Endodermal cell (in vitro differentiated cells): ENCODE measurements at regions not wholly inside any gene's neighbourhood (a gene's known extent, or its start where the extent isn't known, plus 50 kb on each side); places are given as distances from the start of the nearest gene placed in this dataset.

Experiments
- DNase-seq: peaks from one replicate; pipeline ENCODE4 v3.0.0-alpha.2; 2017
- H3K27ac ChIP-seq: 2 replicates; pipeline ENCODE4 v1.5.1; 2013; ENCODE audit warnings: mild to moderate bottlenecking, low read depth, low read length, moderate library complexity
- H3K27me3 ChIP-seq: 2 replicates; pipeline ENCODE4 v1.6.1; 2013; ENCODE audit warnings: mild to moderate bottlenecking, low read length, moderate library complexity; ENCODE audit not compliant: insufficient read depth, control insufficient read depth, poor library complexity, severe bottlenecking
- H3K36me3 ChIP-seq: 2 replicates; pipeline ENCODE4 v1.7.0; 2013; ENCODE audit warnings: mild to moderate bottlenecking, low read length, moderate library complexity; ENCODE audit not compliant: control insufficient read depth, insufficient read depth
- H3K4me1 ChIP-seq: one replicate; pipeline ENCODE4 v1.7.0; 2013; ENCODE audit warnings: low read length; ENCODE audit not compliant: control insufficient read depth, insufficient read depth
- H3K4me3 ChIP-seq: 2 replicates; pipeline ENCODE4 v1.5.1; 2013; ENCODE audit warnings: mild to moderate bottlenecking, low read length, moderate library complexity
- H3K9ac ChIP-seq: 2 replicates; pipeline ENCODE4 v1.6.1; 2013; ENCODE audit warnings: mild to moderate bottlenecking, low read length, moderate library complexity; ENCODE audit not compliant: poor library complexity, severe bottlenecking; ENCODE audit errors: extremely low read depth
- H3K9me3 ChIP-seq: 2 replicates; pipeline ENCODE4 v1.6.1; 2013; ENCODE audit warnings: mild to moderate bottlenecking, low read length, moderate library complexity; ENCODE audit not compliant: control insufficient read depth
- H3K27ac Mint-ChIP-seq: 2 replicates; pipeline ENCODE4 v1.8.0; 2020; ENCODE audit warnings: mixed read lengths
- H3K27me3 Mint-ChIP-seq: 2 replicates; pipeline ENCODE4 v1.8.0; 2021; ENCODE audit warnings: mild to moderate bottlenecking, mixed read lengths; ENCODE audit not compliant: insufficient read depth
- H3K36me3 Mint-ChIP-seq: 2 replicates; pipeline ENCODE4 v1.8.0; 2020; ENCODE audit warnings: low read depth, mixed read lengths
- H3K4me1 Mint-ChIP-seq: 2 replicates; pipeline ENCODE4 v1.8.0; 2020; ENCODE audit warnings: mixed read lengths
- H3K4me3 Mint-ChIP-seq: 2 replicates; pipeline ENCODE4 v1.8.0; 2020; ENCODE audit warnings: mild to moderate bottlenecking, moderate library complexity, mixed read lengths
- H3K9me3 Mint-ChIP-seq: 2 replicates; pipeline ENCODE4 v1.8.0; 2020; ENCODE audit warnings: mild to moderate bottlenecking, mixed read lengths
- CTCF ChIP-seq: fragments of 200-600 bp; sonication (generic); conservative IDR thresholded peaks from 2 replicates; pipeline ENCODE4 v1.5.0; 2021; ENCODE audit warnings: antibody characterized with exemption, mild to moderate bottlenecking
- WGBS, 2 experiments: methylation state at CpG; one replicate each; pipeline versions ENCODE4 v1.1.5 to v1.1.7; 2013; ENCODE audit warnings: missing lambda C conversion rate in 2 of 2, mixed read lengths in 1 of 2; ENCODE audit not compliant: insufficient coverage in 1 of 2, insufficient read length in 1 of 2; 5-methylcytosine and 5-hydroxymethylcytosine counted together

- Histone ChIP-seq H3K9ac (no peak overlapping the region), H3K4me3 (no peak overlapping the region), H3K36me3 (no peaks in the 10 kb centered on the region), H3K9me3 (peaks cover 19% of the 10 kb centered on the region), H3K27ac (peak overlapping the region; percentile 62), H3K4me1 (no peaks in the 10 kb centered on the region), H3K27me3 (no peaks in the 10 kb centered on the region)
- Mint-ChIP-seq H3K4me1 (peaks cover 24% of the 10 kb centered on the region), H3K36me3 (no peaks in the 10 kb centered on the region), H3K4me3 (no peak overlapping the region), H3K27ac (peak overlapping the region; percentile 36), H3K9me3 (peaks cover 7% of the 10 kb centered on the region), H3K27me3 (no peaks in the 10 kb centered on the region)
- no peak for DNase-seq
- 42 to 63% methylated on average over 2 to 4 of the region's 4 CpGs for WGBS, 2 experiments
- no peak for TF ChIP-seq CTCF
Observed at GRCh38 chr3:150210461-150211110, 197.5 kb upstream of the TSC22D2 start.

- H3K27ac Mint-ChIP-seq: no peak overlapping the region
- Histone ChIP-seq H3K9me3 (peaks cover 7% of the 10 kb centered on the region), H3K27me3 (no peaks in the 10 kb centered on the region), H3K4me3 (no peak overlapping the region), H3K27ac (no peak overlapping the region), H3K9ac (no peak overlapping the region), H3K4me1 (peaks cover 7% of the 10 kb centered on the region), H3K36me3 (peaks cover 5% of the 10 kb centered on the region)
- WGBS, 2 experiments: 97 to 99% methylated on average over 5 of the region's 5 CpGs
- no peak overlapping the region for H3K4me3 Mint-ChIP-seq
- no peak for TF ChIP-seq CTCF
- DNase-seq: no peak
- peaks cover 16% of the 10 kb centered on the region for H3K4me1 Mint-ChIP-seq
- no peaks in the 10 kb centered on the region for H3K36me3 Mint-ChIP-seq
- peaks cover 2% of the 10 kb centered on the region for H3K27me3 Mint-ChIP-seq
- no peaks in the 10 kb centered on the region for H3K9me3 Mint-ChIP-seq
Observed at GRCh38 chr3:150203273-150203672, 204.8 kb upstream of the TSC22D2 start.

- no peaks in the 10 kb centered on the region for H3K27me3 ChIP-seq
- H3K27ac ChIP-seq: no peak overlapping the region
- peaks cover 2% of the 10 kb centered on the region for H3K27me3 Mint-ChIP-seq
- peaks cover 8% of the 10 kb centered on the region for H3K36me3 ChIP-seq
- no peaks in the 10 kb centered on the region for H3K9me3 Mint-ChIP-seq
- no peak overlapping the region for H3K4me3 Mint-ChIP-seq
- no peak for DNase-seq
- no peaks in the 10 kb centered on the region for H3K36me3 Mint-ChIP-seq
- H3K4me1 ChIP-seq: peaks cover 7% of the 10 kb centered on the region
- H3K9ac ChIP-seq: no peak overlapping the region
- H3K4me1 Mint-ChIP-seq: peaks cover 16% of the 10 kb centered on the region
- TF ChIP-seq CTCF: no peak
- H3K4me3 ChIP-seq: no peak overlapping the region
- H3K27ac Mint-ChIP-seq: no peak overlapping the region
- WGBS, 2 experiments: 88% methylated on average over 1 of the region's 1 CpG; no CpG with 5 or more reads in 1 of the 2 experiments
- peaks cover 10% of the 10 kb centered on the region for H3K9me3 ChIP-seq
Observed at GRCh38 chr3:150202711-150203110, 205.4 kb upstream of the TSC22D2 start.
